C4-2B (cell line): ENCODE measurements at regions not wholly inside any gene's neighbourhood (a gene's known extent, or its start where the extent isn't known, plus 50 kb on each side); places are given as distances from the start of the nearest gene placed in this dataset.

Experiments used
- H3K27ac ChIP-seq: fragments of 450-650 bp; 2 replicates; pipeline ENCODE4 v1.5.1; 2017
- ZFX ChIP-seq: fragments of 450-650 bp; IDR thresholded peaks from 2 replicates; pipeline ENCODE4 v1.6.1; 2017
- TF ChIP-seq, protein P1 (sequence below): fragments of 450-650 bp; conservative IDR thresholded peaks from 2 replicates; pipeline ENCODE4 v1.5.1; 2017; ENCODE audit warnings: mild to moderate bottlenecking

DNA sequence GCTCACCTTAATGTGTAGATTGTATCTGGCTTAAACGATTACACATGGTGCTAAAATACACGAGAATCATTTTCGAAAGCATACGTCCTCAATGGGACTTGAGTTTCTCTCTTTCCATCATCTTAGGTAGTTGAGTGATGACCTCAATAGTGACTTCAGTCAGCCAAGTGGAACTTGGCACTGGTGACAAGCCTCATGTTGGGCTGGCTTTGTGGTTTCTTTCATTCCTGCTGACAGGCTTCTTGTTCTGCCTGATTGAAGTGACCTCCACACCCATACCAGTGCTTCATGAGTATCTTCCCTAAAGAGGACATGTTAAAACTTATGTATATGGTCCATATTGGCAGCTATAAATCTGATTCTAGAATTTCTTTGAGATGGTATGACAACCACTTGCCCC, 159.1 kb upstream of the WDR1 start:
- TF ChIP-seq, protein P1, sequence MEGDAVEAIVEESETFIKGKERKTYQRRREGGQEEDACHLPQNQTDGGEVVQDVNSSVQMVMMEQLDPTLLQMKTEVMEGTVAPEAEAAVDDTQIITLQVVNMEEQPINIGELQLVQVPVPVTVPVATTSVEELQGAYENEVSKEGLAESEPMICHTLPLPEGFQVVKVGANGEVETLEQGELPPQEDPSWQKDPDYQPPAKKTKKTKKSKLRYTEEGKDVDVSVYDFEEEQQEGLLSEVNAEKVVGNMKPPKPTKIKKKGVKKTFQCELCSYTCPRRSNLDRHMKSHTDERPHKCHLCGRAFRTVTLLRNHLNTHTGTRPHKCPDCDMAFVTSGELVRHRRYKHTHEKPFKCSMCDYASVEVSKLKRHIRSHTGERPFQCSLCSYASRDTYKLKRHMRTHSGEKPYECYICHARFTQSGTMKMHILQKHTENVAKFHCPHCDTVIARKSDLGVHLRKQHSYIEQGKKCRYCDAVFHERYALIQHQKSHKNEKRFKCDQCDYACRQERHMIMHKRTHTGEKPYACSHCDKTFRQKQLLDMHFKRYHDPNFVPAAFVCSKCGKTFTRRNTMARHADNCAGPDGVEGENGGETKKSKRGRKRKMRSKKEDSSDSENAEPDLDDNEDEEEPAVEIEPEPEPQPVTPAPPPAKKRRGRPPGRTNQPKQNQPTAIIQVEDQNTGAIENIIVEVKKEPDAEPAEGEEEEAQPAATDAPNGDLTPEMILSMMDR = no peak
- no peak for TF ChIP-seq ZFX
- H3K27ac ChIP-seq = no peak overlapping the region

DNA sequence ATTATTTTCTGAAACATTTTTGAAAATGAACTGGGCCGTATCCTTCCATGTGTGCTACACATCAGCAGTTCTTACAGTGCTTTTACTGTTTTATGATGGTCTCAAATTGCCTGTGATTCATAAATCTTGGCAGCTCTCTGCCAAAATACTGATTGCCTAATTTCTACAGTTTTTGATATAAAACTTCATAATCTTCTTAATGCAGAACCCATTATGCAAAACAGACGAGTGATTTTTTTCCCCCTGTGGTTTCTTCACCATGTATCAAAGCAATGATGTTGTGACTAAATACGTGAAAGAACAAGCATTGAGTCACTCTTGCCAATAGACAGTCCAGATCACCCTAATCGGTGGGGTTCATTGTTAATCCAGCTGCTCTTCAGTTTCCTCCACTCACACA, 156.4 kb upstream of the WDR1 start:
- H3K27ac ChIP-seq = no peak overlapping the region
- no peak for TF ChIP-seq ZFX
- TF ChIP-seq, protein P1 = no peak

DNA sequence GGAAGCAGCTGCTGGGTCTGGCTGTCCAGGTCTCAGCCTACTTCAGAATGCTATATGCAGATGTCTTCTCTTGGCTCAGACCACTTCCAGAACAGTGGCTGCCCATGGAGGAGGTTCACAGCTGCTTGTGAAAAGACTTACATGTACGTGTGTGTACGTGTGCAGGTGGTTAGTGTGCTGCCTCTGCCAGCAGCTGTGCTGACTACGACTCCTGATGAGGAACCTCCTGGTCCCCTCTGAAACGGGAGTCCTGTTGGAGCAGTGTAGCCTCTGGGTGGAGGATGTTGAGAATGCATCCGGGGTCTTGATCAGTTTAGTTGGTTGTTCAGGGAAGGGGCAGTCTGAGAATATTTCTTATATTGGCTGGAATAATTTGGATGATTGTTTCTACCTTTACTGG, 155.9 kb upstream of the WDR1 start:
- H3K27ac ChIP-seq = no peak overlapping the region
- TF ChIP-seq, protein P1 = no peak
- TF ChIP-seq ZFX = no peak

DNA sequence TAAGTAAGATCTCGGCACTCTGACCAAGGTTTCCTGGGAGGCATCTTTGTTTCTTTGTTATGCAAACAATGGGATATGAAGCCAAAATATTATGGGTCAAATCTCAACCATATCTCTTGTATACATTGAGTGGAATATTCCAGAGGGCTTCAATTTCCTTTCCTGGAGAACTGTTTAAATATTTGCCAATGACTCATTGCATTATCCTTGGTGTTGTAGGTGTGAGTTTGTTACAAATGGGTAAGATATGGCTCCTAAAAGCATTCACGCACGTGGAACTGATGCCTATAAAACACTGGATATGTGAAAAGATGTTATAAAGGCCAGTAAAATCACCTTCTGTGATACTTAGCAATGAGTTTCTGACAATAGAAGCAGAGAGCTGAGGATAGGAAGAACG, 150.5 kb upstream of the WDR1 start:
- no peak for TF ChIP-seq ZFX
- TF ChIP-seq, protein P1 = no peak
- H3K27ac ChIP-seq = no peak overlapping the region

DNA sequence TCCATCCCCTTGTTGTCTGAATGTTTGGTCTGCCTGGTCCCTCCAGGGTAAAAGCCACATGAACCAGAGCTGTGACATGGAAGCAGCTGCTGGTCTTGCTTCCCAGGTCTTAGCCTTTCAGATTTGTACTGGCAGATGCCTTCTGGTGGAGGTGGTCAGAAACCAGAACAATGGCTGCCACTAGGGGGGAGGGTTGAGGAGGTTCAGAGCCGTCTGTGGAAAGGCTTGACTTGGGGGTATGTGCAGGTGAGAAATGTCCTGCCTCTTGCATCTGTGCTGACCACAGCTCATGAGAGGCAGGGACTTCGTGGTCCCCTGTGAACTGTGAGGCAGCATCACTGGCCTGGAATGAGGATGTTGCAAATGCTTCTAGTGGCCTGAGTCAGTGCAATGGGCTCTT, 144.2 kb upstream of the WDR1 start:
- no peak overlapping the region for H3K27ac ChIP-seq
- no peak for TF ChIP-seq ZFX
- TF ChIP-seq, protein P1 = no peak

DNA sequence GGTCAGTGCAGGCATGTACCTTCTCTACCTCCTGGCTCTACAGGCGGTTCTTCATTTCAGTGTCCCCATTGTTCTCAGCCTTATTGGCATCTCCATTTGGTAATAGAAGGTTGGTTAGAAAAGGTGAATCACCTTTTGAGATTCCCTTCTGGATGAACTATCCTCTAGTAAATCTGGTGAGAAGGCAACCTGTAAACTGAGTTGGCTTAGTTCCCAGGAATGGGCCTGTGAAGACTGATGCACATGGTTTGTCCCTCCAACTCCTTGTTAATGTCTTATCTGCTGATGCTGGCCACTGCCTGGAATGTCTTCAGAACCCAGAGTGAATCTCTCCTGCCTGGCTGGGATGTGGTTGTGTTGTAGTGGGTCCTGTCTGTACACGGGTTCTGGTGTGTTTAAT, 143.4 kb upstream of the WDR1 start:
- H3K27ac ChIP-seq = no peak overlapping the region
- TF ChIP-seq, protein P1 = no peak
- no peak for TF ChIP-seq ZFX

DNA sequence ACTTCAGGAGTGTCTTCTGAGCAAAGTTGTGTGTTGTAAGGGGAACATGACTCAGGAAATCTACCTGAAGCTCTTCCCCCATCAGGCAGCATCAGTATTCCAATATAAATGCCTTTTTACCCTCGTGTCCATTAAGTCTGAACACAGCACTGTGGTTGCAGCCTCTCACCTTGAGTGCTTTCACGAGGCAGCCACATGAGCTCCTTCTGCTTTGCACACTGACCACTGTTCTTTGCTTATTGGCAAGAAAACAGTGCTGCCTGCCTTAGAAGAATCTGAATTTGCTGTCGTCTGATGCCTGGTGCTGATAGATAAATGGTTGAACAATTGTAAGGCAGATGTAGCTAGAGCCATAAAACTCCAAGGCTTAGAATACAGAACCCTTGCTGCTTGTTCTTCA, 139.6 kb upstream of the WDR1 start:
- TF ChIP-seq, protein P1 = no peak
- no peak for TF ChIP-seq ZFX
- peak overlapping the region; percentile 8; the same call in 1 of the 2 replicates for H3K27ac ChIP-seq
